HCT116 (cell line): ENCODE measurements at regions not wholly inside any gene's neighbourhood (a gene's known extent, or its start where the extent isn't known, plus 50 kb on each side); places are given as distances from the start of the nearest gene placed in this dataset.

ENCODE experiments used
- ATAC-seq: fragments of 200-7000 bp; cut with Tn5 transposase; 2 replicates; pipeline ENCODE4 v1.9.1; 2020; ENCODE audit warnings: mild to moderate bottlenecking, moderate library complexity
- BruUV-seq: library from RNA; stranded (reverse); fragments of 400-500 nt; replicated peaks from 2 replicates; lab custom pipeline; 2021; lab: Mats Ljungman, UMichigan
- CTCF ChIA-PET: fragments of 300-600 bp; sonication (Branson Sonifier 250); formaldehyde crosslinking; loops from one replicate; lab custom pipeline; 2021; ENCODE audit warnings: antibody characterized with exemption; lab: Charles Lee
- POLR2A ChIA-PET: fragments of 300-600, 350-600 bp; sonication (Branson Sonifier 250); formaldehyde crosslinking; loops from one replicate; lab custom pipeline; 2021; ENCODE audit warnings: antibody characterized with exemption; lab: Charles Lee
- RAD21 ChIA-PET, 2 experiments: fragments of 300-600 bp; sonication (Branson Sonifier 250); formaldehyde crosslinking; loops; one replicate each; lab custom pipeline; 2023; ENCODE audit warnings: low total read pairs in 2 of 2; ENCODE audit not compliant: uncharacterized antibody in 2 of 2, unreplicated experiment in 2 of 2, low non-redundant PET in 1 of 2; lab: Charles Lee
- DNase-seq: peaks from one replicate; pipeline ENCODE4 v3.0.0-alpha.2; 2010; ENCODE audit warnings: low read depth, low spot score
- H2AFZ ChIP-seq: fragments of 200-600 bp; shearing (Covaris generic), sonication (generic); 2 replicates; pipeline ENCODE4 v1.6.1; 2017; ENCODE audit warnings: low read depth, mixed run types, mixed read lengths, antibody characterized with exemption, low read length; ENCODE audit not compliant: poor library complexity, severe bottlenecking
- H3K27ac ChIP-seq: 2 replicates; pipeline ENCODE4 v1.5.1; 2012; ENCODE audit warnings: low read depth, low read length
- H3K27me3 ChIP-seq: fragments of 200-600 bp; sonication (generic); 2 replicates; pipeline ENCODE4 v1.6.1; 2016; ENCODE audit warnings: mixed run types, low read length, mixed read lengths; ENCODE audit not compliant: insufficient read depth
- H3K36me3 ChIP-seq, 2 experiments: fragments of 200-500 bp in 1 of 2; fragments of 200-600 bp in 1 of 2; sonication (Bioruptor generic) in 1 of 2; sonication (generic) in 1 of 2; 2 replicates each; pipeline versions ENCODE4 v1.5.1 to v1.6.1; 2014 to 2016; ENCODE audit warnings: low read length in 2 of 2, inconsistent platforms in 1 of 2, mixed read lengths in 1 of 2, mixed run types in 1 of 2; ENCODE audit not compliant: insufficient read depth in 2 of 2, control insufficient read depth in 1 of 2
- H3K4me1 ChIP-seq, 2 experiments: fragments of 200-600 bp in 1 of 2; sonication (generic) in 1 of 2; 2 replicates each; pipeline versions ENCODE4 v1.5.1 to v1.6.1; 2012 to 2017; ENCODE audit warnings: low read length in 2 of 2, inconsistent platforms in 1 of 2, mild to moderate bottlenecking in 1 of 2, mixed read lengths in 1 of 2, mixed run types in 1 of 2, moderate library complexity in 1 of 2; ENCODE audit not compliant: insufficient read depth in 2 of 2, control insufficient read depth in 1 of 2
- H3K4me2 ChIP-seq: fragments of 200-600 bp; sonication (generic); 2 replicates; pipeline ENCODE4 v1.6.1; 2017; ENCODE audit warnings: mixed run types, low read length, mixed read lengths
- H3K4me3 ChIP-seq, 2 experiments: fragments of 200-600 bp in 1 of 2; sonication (generic) in 1 of 2; replicated peaks in 1 of 2; 2 replicates each; pipeline ENCODE4 v1.5.1; 2011 to 2016; ENCODE audit warnings: low read length in 2 of 2, control low read depth in 1 of 2, low read depth in 1 of 2, mild to moderate bottlenecking in 1 of 2, mixed read lengths in 1 of 2, mixed run types in 1 of 2
- H3K79me2 ChIP-seq: fragments of 200-600 bp; sonication (generic); 2 replicates; pipeline ENCODE4 v1.6.1; 2017; ENCODE audit warnings: mild to moderate bottlenecking, mixed run types, low read length, moderate library complexity, mixed read lengths; ENCODE audit not compliant: insufficient read depth
- H3K9ac ChIP-seq: fragments of 200-600 bp; sonication (generic); 2 replicates; pipeline ENCODE4 v1.6.1; 2016; ENCODE audit warnings: low read length, mixed read lengths
- H3K9me2 ChIP-seq: fragments of 200-600 bp; sonication (generic), shearing (Covaris generic); 2 replicates; pipeline ENCODE4 v1.6.1; 2017; ENCODE audit warnings: mixed run types, mild to moderate bottlenecking, moderate library complexity; ENCODE audit not compliant: insufficient read depth
- H3K9me3 ChIP-seq, 2 experiments: fragments of 200-500 bp in 1 of 2; fragments of 200-600 bp in 1 of 2; sonication (Bioruptor generic) in 1 of 2; sonication (generic) in 1 of 2; 2 replicates each; pipeline ENCODE4 v1.6.1; 2014 to 2017; ENCODE audit warnings: low read length in 2 of 2, mixed read lengths in 2 of 2, inconsistent platforms in 1 of 2, low read depth in 1 of 2, mild to moderate bottlenecking in 1 of 2, mixed run types in 1 of 2, moderate library complexity in 1 of 2; ENCODE audit not compliant: control insufficient read depth in 1 of 2, insufficient read depth in 1 of 2
- H4K20me1 ChIP-seq: fragments of 200-600 bp; sonication (generic), shearing (Covaris generic); 2 replicates; pipeline ENCODE4 v1.6.1; 2017; ENCODE audit warnings: mixed run types, mild to moderate bottlenecking, moderate library complexity; ENCODE audit not compliant: insufficient read depth
- CBX3 ChIP-seq: IDR thresholded peaks from 2 replicates; pipeline ENCODE4 v1.6.1; 2012; ENCODE audit warnings: low read depth
- CEBPB ChIP-seq: IDR thresholded peaks from 2 replicates; pipeline ENCODE4 v1.6.1; 2012; ENCODE audit warnings: low read depth
- EGR1 ChIP-seq: IDR thresholded peaks from 2 replicates; pipeline ENCODE4 v1.6.1; 2012; ENCODE audit warnings: low read depth
- EZH2phosphoT487 ChIP-seq: fragments of 200-600 bp; IDR thresholded peaks from 2 replicates; pipeline ENCODE4 v1.6.1; 2018; ENCODE audit warnings: antibody characterized with exemption, borderline replicate concordance
- SIN3A ChIP-seq: IDR thresholded peaks from 2 replicates; pipeline ENCODE4 v1.6.1; 2012; ENCODE audit warnings: low read depth
- SRF ChIP-seq: IDR thresholded peaks from 2 replicates; pipeline ENCODE4 v1.6.1; 2012; ENCODE audit warnings: low read depth
- TCF7L2 ChIP-seq: IDR thresholded peaks from 2 replicates; pipeline ENCODE4 v1.7.0; 2011; ENCODE audit warnings: borderline replicate concordance, inconsistent platforms; ENCODE audit not compliant: insufficient read depth, insufficient read length; ENCODE audit errors: extremely low read depth
- ZFX ChIP-seq: fragments of 450-650 bp; IDR thresholded peaks from 2 replicates; pipeline ENCODE4 v1.6.1; 2017
- ZNF274 ChIP-seq: fragments of 200-500 bp; sonication (Bioruptor generic); IDR thresholded peaks from 2 replicates; pipeline ENCODE4 v1.6.1; 2014; ENCODE audit warnings: mild to moderate bottlenecking, low read depth, low read length, inconsistent platforms
- intact Hi-C: fragments of 100-400 bp; cut with micrococcal nuclease; formaldehyde crosslinking; loops from 2 replicates; pipeline ENCODE4 v1.10.0; 2022
- TF ChIP-seq, protein P1 (sequence below): IDR thresholded peaks from 2 replicates; pipeline ENCODE4 v1.6.1; 2011; ENCODE audit warnings: mild to moderate bottlenecking, low read length, moderate library complexity; ENCODE audit not compliant: insufficient replicate concordance; ENCODE audit errors: extremely low read depth
- TF ChIP-seq, protein P2 (sequence below): IDR thresholded peaks from 2 replicates; pipeline ENCODE4 v1.6.1; 2012; ENCODE audit warnings: low read depth
- TF ChIP-seq, protein P3 (sequence below): IDR thresholded peaks from 2 replicates; pipeline ENCODE4 v1.6.1; 2012

DNA sequence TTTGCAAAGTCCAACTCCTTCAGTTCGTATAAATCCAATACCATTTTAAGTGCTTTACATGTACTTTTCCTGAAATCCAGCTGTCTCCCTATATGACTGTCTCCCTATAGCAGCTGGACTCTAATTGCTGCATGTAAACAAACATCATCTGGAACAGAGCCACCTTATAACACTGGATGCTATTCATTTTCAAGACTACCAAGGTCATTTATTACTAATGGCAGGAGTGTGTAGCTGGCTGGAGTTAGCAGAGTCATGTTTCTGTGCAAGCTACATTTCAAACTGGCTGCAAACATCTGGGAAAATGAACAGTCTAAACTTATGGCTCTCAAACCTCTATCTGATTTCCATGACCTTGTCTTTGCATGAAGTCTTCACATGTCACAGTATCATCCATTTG, 575.2 kb downstream of the PIK3C3 start:
- ChIA-PET POLR2A (no interaction called here), CTCF (no interaction called here)
- no peak overlapping the region for H3K4me3 ChIP-seq
- TF ChIP-seq SRF (no peak), EZH2phosphoT487 (no peak), ZFX (no peak), ZNF274 (no peak), SIN3A (no peak), TCF7L2 (no peak), CEBPB (no peak), EGR1 (no peak), CBX3 (no peak)
- TF ChIP-seq, protein P1, sequence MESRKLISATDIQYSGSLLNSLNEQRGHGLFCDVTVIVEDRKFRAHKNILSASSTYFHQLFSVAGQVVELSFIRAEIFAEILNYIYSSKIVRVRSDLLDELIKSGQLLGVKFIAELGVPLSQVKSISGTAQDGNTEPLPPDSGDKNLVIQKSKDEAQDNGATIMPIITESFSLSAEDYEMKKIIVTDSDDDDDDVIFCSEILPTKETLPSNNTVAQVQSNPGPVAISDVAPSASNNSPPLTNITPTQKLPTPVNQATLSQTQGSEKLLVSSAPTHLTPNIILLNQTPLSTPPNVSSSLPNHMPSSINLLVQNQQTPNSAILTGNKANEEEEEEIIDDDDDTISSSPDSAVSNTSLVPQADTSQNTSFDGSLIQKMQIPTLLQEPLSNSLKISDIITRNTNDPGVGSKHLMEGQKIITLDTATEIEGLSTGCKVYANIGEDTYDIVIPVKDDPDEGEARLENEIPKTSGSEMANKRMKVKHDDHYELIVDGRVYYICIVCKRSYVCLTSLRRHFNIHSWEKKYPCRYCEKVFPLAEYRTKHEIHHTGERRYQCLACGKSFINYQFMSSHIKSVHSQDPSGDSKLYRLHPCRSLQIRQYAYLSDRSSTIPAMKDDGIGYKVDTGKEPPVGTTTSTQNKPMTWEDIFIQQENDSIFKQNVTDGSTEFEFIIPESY: no peak
- TF ChIP-seq, protein P2, sequence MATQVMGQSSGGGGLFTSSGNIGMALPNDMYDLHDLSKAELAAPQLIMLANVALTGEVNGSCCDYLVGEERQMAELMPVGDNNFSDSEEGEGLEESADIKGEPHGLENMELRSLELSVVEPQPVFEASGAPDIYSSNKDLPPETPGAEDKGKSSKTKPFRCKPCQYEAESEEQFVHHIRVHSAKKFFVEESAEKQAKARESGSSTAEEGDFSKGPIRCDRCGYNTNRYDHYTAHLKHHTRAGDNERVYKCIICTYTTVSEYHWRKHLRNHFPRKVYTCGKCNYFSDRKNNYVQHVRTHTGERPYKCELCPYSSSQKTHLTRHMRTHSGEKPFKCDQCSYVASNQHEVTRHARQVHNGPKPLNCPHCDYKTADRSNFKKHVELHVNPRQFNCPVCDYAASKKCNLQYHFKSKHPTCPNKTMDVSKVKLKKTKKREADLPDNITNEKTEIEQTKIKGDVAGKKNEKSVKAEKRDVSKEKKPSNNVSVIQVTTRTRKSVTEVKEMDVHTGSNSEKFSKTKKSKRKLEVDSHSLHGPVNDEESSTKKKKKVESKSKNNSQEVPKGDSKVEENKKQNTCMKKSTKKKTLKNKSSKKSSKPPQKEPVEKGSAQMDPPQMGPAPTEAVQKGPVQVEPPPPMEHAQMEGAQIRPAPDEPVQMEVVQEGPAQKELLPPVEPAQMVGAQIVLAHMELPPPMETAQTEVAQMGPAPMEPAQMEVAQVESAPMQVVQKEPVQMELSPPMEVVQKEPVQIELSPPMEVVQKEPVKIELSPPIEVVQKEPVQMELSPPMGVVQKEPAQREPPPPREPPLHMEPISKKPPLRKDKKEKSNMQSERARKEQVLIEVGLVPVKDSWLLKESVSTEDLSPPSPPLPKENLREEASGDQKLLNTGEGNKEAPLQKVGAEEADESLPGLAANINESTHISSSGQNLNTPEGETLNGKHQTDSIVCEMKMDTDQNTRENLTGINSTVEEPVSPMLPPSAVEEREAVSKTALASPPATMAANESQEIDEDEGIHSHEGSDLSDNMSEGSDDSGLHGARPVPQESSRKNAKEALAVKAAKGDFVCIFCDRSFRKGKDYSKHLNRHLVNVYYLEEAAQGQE: no peak
- TF ChIP-seq, protein P3, sequence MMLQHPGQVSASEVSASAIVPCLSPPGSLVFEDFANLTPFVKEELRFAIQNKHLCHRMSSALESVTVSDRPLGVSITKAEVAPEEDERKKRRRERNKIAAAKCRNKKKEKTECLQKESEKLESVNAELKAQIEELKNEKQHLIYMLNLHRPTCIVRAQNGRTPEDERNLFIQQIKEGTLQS: no peak
- TF ChIP-seq, all 23 proteins: peak for 0
- H3K79me2 ChIP-seq: no peaks in the 10 kb centered on the region
- no peak overlapping the region for H2AFZ ChIP-seq
- intact Hi-C loops: no loop called here
- H3K9me2 ChIP-seq: no peaks in the 10 kb centered on the region
- no peak overlapping the region for H3K4me2 ChIP-seq
- H3K27ac ChIP-seq: no peak overlapping the region
- RAD21 ChIA-PET: no interaction called here
- H4K20me1 ChIP-seq: no peaks in the 10 kb centered on the region
- no peaks in the 10 kb centered on the region for H3K27me3 ChIP-seq
- no peaks in the 10 kb centered on the region for H3K36me3 ChIP-seq
- ATAC-seq (no peak), DNase-seq (no peak)
- H3K9me3 ChIP-seq: peaks cover 20 to 22% of the 10 kb centered on the region in 2 experiments; a peak in 3 of 4 replicates
- no peak overlapping the region for H3K9ac ChIP-seq
- no TSS peak for BruUV-seq
- no peaks in the 10 kb centered on the region for H3K4me1 ChIP-seq
